ENCODE measurements at regions not wholly inside any gene's neighbourhood (a gene's known extent, or its start where the extent isn't known, plus 50 kb on each side); places are given as distances from the start of the nearest gene placed in this dataset.

DNA sequence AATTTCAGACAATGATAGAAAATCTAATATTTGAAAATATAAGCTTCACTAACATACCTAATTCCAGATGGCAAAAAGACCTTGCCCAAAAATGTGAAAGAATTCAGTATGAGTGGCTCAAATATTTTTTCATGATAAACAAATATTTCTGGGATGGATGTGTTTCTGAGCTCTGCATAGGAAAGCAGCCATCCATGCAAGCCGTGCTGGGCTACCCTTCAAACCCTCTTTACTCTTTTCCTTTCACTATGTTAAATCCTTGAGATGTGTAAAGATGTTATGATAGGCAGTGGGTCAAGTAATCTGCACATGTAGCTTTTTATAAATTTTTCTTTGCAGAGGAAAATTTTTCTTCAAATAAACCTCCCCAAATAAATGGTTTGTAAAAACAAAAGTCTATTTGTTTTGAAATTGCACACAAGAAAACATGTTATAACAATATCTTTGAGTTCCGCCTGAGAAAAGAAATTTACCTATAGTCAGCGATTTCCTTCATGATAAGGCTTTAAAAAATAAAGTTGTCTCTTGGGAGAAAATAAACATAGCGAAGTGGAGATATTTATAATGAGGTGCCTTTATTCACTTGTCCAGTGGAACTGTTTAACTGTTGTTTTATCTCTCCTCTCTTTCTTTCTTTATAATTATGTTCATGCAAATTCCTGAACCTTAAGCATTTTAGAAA lies 154.3 kb upstream of the PITX1 start:
- no peak overlapping the region for H3K4me3 ChIP-seq (ENCODE audit: low read depth, low read length)
- no peak for DNase-seq (ENCODE audit: low read depth)
- TF ChIP-seq, protein P1, sequence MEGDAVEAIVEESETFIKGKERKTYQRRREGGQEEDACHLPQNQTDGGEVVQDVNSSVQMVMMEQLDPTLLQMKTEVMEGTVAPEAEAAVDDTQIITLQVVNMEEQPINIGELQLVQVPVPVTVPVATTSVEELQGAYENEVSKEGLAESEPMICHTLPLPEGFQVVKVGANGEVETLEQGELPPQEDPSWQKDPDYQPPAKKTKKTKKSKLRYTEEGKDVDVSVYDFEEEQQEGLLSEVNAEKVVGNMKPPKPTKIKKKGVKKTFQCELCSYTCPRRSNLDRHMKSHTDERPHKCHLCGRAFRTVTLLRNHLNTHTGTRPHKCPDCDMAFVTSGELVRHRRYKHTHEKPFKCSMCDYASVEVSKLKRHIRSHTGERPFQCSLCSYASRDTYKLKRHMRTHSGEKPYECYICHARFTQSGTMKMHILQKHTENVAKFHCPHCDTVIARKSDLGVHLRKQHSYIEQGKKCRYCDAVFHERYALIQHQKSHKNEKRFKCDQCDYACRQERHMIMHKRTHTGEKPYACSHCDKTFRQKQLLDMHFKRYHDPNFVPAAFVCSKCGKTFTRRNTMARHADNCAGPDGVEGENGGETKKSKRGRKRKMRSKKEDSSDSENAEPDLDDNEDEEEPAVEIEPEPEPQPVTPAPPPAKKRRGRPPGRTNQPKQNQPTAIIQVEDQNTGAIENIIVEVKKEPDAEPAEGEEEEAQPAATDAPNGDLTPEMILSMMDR (IDR thresholded peaks at IDR 0.05; ENCODE audit: low read depth, low read length, missing control alignments), result no peak

DNA sequence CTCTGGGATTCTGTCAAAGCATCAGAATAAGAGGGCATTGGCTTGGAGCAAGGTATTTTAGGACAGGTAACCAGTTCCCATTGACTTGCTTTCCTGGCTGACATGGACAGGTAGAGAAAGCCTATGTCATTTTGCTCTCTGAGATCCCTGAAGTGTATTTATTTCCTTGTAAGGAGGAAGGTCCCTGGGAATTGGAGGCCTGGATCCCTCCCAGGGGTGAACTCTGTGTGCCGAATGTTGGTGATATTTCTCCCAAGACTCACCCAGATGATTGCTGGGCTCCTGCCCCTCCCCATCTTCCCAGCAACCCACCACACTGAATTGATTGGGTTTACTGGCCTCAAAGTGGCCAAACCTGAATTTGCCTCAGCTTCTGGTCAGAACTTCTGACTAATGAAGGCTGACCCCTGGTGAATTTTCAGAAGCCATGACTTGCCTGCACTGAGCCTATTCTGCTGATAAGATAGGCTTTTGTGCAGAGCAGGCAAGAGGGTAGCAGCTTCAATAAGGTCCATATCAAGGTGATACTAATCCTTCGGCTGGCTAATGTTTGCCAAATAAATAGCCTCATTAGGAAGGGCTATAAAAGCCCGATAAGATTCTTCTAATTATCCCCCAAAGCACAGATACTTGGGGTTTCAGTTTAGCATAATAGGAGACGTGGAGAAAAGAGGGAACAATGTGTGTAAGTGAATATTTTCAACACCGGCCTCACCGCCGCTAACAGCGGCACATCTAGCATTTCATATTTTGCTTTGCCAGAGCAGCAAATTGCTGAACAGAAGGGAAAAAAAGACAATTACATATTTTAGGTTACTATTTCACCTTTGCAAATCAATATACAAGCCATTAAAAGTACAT lies 152.9 kb upstream of the PITX1 start:
- TF ChIP-seq, protein P1 (IDR thresholded peaks at IDR 0.05; ENCODE audit: low read depth, low read length, missing control alignments), result no peak
- no peak for DNase-seq (ENCODE audit: low read depth)
- no peak overlapping the region for H3K4me3 ChIP-seq (ENCODE audit: low read depth, low read length)

DNA sequence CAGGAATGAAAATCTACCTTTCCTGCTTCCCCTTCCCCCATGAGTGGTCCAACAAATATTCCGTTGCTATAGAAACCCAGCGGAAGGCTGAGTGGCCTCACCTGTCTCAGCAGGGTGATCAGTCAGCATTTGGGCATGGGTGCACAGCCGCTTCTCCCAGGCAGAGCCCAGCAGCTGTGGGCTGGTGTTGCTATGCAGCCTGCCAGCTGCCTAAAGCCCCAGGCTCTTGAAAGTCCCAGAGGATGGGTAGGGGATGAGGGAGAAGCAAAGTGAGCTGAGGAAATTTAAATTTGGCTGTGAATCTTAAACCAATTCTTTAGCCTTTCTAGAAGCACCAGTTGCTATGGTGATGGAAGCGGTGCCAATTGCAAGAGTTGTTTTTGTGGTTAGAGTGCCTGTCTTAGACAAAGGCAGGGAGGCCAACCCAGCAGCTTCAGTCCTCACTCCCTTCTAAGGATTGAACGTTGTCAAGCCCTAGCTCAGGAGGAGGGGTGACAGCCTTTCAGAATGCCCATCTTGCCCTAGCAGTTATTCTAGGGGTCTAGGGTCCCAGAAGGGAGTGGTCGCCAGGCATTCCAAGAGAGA lies 151.5 kb upstream of the PITX1 start:
- TF ChIP-seq, protein P1 (IDR thresholded peaks at IDR 0.05; ENCODE audit: low read depth, low read length, missing control alignments), result no peak
- DNase-seq (ENCODE audit: low read depth), result no peak
- no peak overlapping the region for H3K4me3 ChIP-seq (ENCODE audit: low read depth, low read length)

DNA sequence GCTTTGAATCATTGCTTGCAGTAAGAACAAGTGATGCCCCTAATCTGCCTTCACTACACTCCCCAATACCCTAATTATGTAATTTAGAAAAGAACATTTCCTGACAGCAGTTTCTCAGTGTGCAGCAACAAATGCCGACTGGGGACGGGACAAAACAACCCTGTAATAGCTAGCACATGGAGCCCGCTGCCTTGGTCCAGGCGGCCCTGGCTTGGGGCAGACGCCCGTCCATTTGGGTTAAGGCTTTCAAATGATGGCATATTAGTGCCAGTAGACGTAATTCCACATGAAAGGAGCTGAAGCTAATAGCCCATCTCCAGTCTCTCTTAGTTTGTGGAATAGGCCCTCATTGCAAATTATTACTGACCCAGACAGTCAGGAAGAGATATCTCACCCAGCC lies 150.6 kb upstream of the PITX1 start:
- TF ChIP-seq, protein P1 (IDR thresholded peaks at IDR 0.05; ENCODE audit: low read depth, low read length, missing control alignments), result no peak
- no peak overlapping the region for H3K4me3 ChIP-seq (ENCODE audit: low read depth, low read length)
- no peak for DNase-seq (ENCODE audit: low read depth)

DNA sequence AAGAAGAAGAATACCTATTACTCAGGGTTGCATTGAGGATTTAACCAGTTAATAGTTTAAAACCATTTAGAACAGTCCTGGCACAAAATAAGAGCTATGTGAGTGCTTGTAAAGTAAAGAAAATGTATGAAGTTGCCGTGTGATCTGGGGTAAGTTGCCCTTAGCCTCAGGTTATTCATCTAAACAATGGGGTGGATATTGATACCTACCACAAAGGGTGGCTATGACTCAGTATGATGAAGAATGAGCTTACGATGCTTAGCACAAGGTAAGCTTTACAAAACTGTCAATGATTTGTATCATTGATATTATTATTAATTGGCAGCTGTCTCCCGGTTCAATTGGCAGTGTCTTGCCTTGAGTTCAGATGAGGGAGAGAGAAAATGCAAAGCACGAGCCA lies 149.4 kb upstream of the PITX1 start:
- DNase-seq (ENCODE audit: low read depth), result no peak
- TF ChIP-seq, protein P1 (IDR thresholded peaks at IDR 0.05; ENCODE audit: low read depth, low read length, missing control alignments), result no peak
- H3K4me3 ChIP-seq (ENCODE audit: low read depth, low read length), result no peak overlapping the region

DNA sequence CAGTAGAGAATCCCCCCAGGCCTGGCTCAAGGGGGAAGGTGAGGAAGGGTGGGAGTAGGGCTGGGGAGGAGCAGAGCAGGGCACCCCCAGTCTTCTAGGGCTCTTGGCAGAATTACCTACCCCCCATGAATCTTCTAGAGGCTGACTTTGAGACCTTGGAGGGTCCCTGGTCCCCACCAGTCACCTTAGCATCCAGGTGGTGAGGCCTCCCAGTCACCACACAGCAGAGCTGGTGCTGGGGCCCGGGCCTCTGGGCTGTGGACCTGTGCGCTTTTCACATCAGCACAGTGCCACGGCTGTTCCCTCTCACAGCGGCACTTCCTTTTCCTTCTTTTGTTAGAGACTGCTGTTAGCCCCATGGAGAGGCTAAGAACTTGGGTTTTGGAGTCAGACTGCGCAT lies 148.6 kb upstream of the PITX1 start:
- no peak overlapping the region for H3K4me3 ChIP-seq (ENCODE audit: low read depth, low read length)
- TF ChIP-seq, protein P1 (IDR thresholded peaks at IDR 0.05; ENCODE audit: low read depth, low read length, missing control alignments), result no peak
- DNase-seq (ENCODE audit: low read depth), result no peak
